OCI-LY7 (cell line): ENCODE measurements at regions not wholly inside any gene's neighbourhood (a gene's known extent, or its start where the extent isn't known, plus 50 kb on each side); places are given as distances from the start of the nearest gene placed in this dataset.

Experiments used
- BruUV-seq: library from RNA; stranded (reverse); fragments of 400-500 nt; replicated peaks from 2 replicates; lab custom pipeline; 2021; lab: Mats Ljungman, UMichigan
- CTCF ChIA-PET: fragments of 300-600 bp; sonication (Branson Sonifier 250); formaldehyde crosslinking; loops from one replicate; lab custom pipeline; 2022; ENCODE audit warnings: antibody characterized with exemption; ENCODE audit not compliant: unreplicated experiment; lab: Charles Lee
- POLR2A ChIA-PET: fragments of 300-600 bp; sonication (Branson Sonifier 250); formaldehyde crosslinking; loops from one replicate; lab custom pipeline; 2022; ENCODE audit warnings: antibody characterized with exemption; lab: Charles Lee
- DNase-seq: peaks from one replicate; pipeline ENCODE4 v3.0.0-alpha.2; 2015; ENCODE audit warnings: low spot score
- H2AFZ ChIP-seq: fragments of 200-600 bp; sonication (generic), shearing (Covaris generic); 2 replicates; pipeline ENCODE4 v1.6.1; 2014; ENCODE audit warnings: mild to moderate bottlenecking, antibody characterized with exemption, low read length, moderate library complexity
- H3K27ac ChIP-seq: fragments of 200-600 bp; sonication (generic); 2 replicates; pipeline ENCODE4 v1.5.1; 2014; ENCODE audit warnings: mixed run types, low read depth, mild to moderate bottlenecking, moderate library complexity, low read length, inconsistent platforms; ENCODE audit not compliant: poor library complexity, severe bottlenecking
- H3K36me3 ChIP-seq: fragments of 200-600 bp; sonication (generic); 2 replicates; pipeline ENCODE4 v1.6.1; 2014; ENCODE audit warnings: mild to moderate bottlenecking, antibody characterized with exemption, low read length, moderate library complexity, mixed read lengths; ENCODE audit not compliant: insufficient read depth
- H3K4me1 ChIP-seq: fragments of 200-600 bp; sonication (generic); 2 replicates; pipeline ENCODE4 v1.5.1; 2014; ENCODE audit warnings: mild to moderate bottlenecking, low read length; ENCODE audit not compliant: insufficient read depth, poor library complexity, severe bottlenecking
- H3K4me2 ChIP-seq: fragments of 200-600 bp; sonication (generic); 2 replicates; pipeline ENCODE4 v1.6.1; 2014; ENCODE audit warnings: mild to moderate bottlenecking, low read length
- H3K4me3 ChIP-seq: fragments of 200-600 bp; sonication (generic); 2 replicates; pipeline ENCODE4 v1.5.1; 2014; ENCODE audit warnings: mild to moderate bottlenecking, low read depth, low read length; ENCODE audit not compliant: poor library complexity, severe bottlenecking
- H3K79me2 ChIP-seq: fragments of 200-600 bp; sonication (generic); 2 replicates; pipeline ENCODE4 v1.6.1; 2016; ENCODE audit warnings: low read depth, mild to moderate bottlenecking, low read length, moderate library complexity, mixed read lengths; ENCODE audit not compliant: insufficient read depth
- H3K9me2 ChIP-seq: fragments of 200-600 bp; sonication (generic); 2 replicates; pipeline ENCODE4 v1.6.1; 2016; ENCODE audit warnings: mild to moderate bottlenecking, low read length, mixed read lengths; ENCODE audit not compliant: insufficient read depth
- H3K9me3 ChIP-seq: fragments of 200-600 bp; sonication (generic); 2 replicates; pipeline ENCODE4 v1.6.1; 2014; ENCODE audit warnings: mild to moderate bottlenecking, mixed run types, low read length, mixed read lengths
- H4K20me1 ChIP-seq: fragments of 200-600 bp; sonication (generic); 2 replicates; pipeline ENCODE4 v1.6.1; 2014; ENCODE audit warnings: mild to moderate bottlenecking, antibody characterized with exemption, low read length, moderate library complexity, mixed read lengths; ENCODE audit not compliant: insufficient read depth
- EZH2phosphoT487 ChIP-seq: fragments of 200-600 bp; sonication (generic); IDR thresholded peaks from 2 replicates; pipeline ENCODE4 v1.6.1; 2018; ENCODE audit warnings: low read depth, borderline replicate concordance, mild to moderate bottlenecking, mixed run types, antibody characterized with exemption, low read length, moderate library complexity, mixed read lengths
- intact Hi-C: fragments of 100-400 bp; cut with micrococcal nuclease; formaldehyde crosslinking; loops from one replicate; pipeline ENCODE4 v1.10.0; 2022; ENCODE audit not compliant: unreplicated experiment
- TF ChIP-seq, protein P1 (sequence below): fragments of 200-600 bp; sonication (generic); conservative IDR thresholded peaks from 2 replicates; pipeline ENCODE4 v1.5.1; 2014; ENCODE audit warnings: mild to moderate bottlenecking, antibody characterized with exemption, low read length, moderate library complexity, mixed read lengths

DNA sequence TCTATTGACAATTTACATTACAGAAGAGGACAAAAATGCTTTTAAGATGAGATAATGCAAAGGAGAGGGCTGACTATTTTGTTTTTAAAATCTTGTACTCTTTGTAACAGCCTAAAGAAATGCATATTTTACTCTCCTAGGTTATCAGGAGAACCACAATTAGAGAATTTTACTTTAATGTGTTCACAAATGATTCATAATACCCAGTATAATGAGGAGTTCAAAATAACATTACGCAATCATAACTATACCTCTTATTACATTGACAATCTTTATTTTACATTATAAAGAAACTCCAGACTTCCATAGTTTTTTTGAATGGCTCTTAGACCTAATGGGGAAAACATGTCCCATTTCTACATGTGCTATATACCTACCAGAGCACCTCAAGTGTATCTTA is 1089.7 kb downstream of the PCDH17 start:
- POLR2A ChIA-PET, result no interaction called here
- Histone ChIP-seq H3K9me2 (no peaks in the 10 kb centered on the region), H3K79me2 (no peaks in the 10 kb centered on the region), H3K9me3 (no peaks in the 10 kb centered on the region), H2AFZ (no peak overlapping the region), H3K4me2 (no peak overlapping the region), H3K4me3 (no peak overlapping the region), H4K20me1 (no peaks in the 10 kb centered on the region), H3K4me1 (no peaks in the 10 kb centered on the region), H3K36me3 (no peaks in the 10 kb centered on the region), H3K27ac (no peak overlapping the region)
- BruUV-seq, result no TSS peak
- CTCF ChIA-PET, result no interaction called here
- DNase-seq, result no peak
- TF ChIP-seq, protein P1, sequence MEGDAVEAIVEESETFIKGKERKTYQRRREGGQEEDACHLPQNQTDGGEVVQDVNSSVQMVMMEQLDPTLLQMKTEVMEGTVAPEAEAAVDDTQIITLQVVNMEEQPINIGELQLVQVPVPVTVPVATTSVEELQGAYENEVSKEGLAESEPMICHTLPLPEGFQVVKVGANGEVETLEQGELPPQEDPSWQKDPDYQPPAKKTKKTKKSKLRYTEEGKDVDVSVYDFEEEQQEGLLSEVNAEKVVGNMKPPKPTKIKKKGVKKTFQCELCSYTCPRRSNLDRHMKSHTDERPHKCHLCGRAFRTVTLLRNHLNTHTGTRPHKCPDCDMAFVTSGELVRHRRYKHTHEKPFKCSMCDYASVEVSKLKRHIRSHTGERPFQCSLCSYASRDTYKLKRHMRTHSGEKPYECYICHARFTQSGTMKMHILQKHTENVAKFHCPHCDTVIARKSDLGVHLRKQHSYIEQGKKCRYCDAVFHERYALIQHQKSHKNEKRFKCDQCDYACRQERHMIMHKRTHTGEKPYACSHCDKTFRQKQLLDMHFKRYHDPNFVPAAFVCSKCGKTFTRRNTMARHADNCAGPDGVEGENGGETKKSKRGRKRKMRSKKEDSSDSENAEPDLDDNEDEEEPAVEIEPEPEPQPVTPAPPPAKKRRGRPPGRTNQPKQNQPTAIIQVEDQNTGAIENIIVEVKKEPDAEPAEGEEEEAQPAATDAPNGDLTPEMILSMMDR, result no peak
- no peak for TF ChIP-seq EZH2phosphoT487
- intact Hi-C loops, result no loop called here

DNA sequence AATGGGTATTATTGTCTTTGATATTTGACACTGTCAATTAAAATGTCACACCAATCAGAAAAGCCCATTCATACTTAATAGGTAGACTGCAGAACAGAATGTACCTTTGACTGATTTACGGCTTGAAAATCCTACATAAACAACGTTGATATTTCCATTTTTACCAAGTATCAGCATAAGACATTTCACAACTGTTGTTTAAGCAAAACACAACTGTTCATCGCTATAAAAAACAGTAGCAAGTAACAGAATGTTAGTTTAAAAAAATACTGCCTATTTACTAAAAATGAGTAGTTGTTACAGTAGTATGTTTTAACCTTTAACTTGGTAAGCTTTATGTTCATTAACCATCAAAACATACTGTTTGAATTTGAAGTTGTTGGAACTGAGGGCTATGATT is 1096.6 kb downstream of the PCDH17 start:
- CTCF ChIA-PET, result no interaction called here
- TF ChIP-seq, protein P1, result no peak
- no peak for TF ChIP-seq EZH2phosphoT487
- H3K9me2 ChIP-seq, result no peaks in the 10 kb centered on the region
- H3K4me1 ChIP-seq, result no peaks in the 10 kb centered on the region
- H3K4me2 ChIP-seq, result no peak overlapping the region
- intact Hi-C loops, result no loop called here
- no peak overlapping the region for H3K4me3 ChIP-seq
- no peaks in the 10 kb centered on the region for H4K20me1 ChIP-seq
- no peak overlapping the region for H2AFZ ChIP-seq
- no peak for DNase-seq
- H3K9me3 ChIP-seq, result no peaks in the 10 kb centered on the region
- no peaks in the 10 kb centered on the region for H3K79me2 ChIP-seq
- no TSS peak for BruUV-seq
- H3K27ac ChIP-seq, result no peak overlapping the region
- H3K36me3 ChIP-seq, result no peaks in the 10 kb centered on the region
- POLR2A ChIA-PET, result no interaction called here

DNA sequence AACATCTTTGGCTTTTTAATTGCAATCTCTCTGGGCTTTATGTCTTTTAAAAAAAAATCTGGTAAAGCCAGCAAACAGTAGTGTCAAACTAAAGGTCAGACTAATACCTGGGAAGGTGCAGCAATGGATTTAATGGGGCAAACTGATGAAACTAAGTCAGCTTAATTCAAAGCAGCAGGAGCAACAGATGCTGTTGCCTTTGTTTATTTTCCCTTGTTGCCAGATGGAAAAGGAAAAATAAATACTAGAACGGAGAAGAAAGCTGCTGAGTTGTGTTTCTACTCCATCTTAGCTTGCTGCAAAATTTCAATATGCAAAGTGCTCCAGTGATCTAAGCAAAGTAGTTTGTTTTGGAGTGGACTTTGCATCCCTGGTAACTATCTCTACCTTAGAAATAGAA is 1097.8 kb downstream of the PCDH17 start:
- no peak overlapping the region for H2AFZ ChIP-seq
- no peak overlapping the region for H3K4me3 ChIP-seq
- POLR2A ChIA-PET, result no interaction called here
- no peaks in the 10 kb centered on the region for H3K4me1 ChIP-seq
- BruUV-seq, result no TSS peak
- no peak overlapping the region for H3K27ac ChIP-seq
- H4K20me1 ChIP-seq, result no peaks in the 10 kb centered on the region
- CTCF ChIA-PET, result no interaction called here
- TF ChIP-seq, protein P1, result no peak
- no peak for TF ChIP-seq EZH2phosphoT487
- H3K36me3 ChIP-seq, result no peaks in the 10 kb centered on the region
- DNase-seq, result no peak
- intact Hi-C loops, result no loop called here
- H3K9me3 ChIP-seq, result no peaks in the 10 kb centered on the region
- H3K9me2 ChIP-seq, result no peaks in the 10 kb centered on the region
- H3K4me2 ChIP-seq, result no peak overlapping the region
- no peaks in the 10 kb centered on the region for H3K79me2 ChIP-seq
